ENCODE measurements at regions not wholly inside any gene's neighbourhood (a gene's known extent, or its start where the extent isn't known, plus 50 kb on each side); places are given as distances from the start of the nearest gene placed in this dataset.

DNA sequence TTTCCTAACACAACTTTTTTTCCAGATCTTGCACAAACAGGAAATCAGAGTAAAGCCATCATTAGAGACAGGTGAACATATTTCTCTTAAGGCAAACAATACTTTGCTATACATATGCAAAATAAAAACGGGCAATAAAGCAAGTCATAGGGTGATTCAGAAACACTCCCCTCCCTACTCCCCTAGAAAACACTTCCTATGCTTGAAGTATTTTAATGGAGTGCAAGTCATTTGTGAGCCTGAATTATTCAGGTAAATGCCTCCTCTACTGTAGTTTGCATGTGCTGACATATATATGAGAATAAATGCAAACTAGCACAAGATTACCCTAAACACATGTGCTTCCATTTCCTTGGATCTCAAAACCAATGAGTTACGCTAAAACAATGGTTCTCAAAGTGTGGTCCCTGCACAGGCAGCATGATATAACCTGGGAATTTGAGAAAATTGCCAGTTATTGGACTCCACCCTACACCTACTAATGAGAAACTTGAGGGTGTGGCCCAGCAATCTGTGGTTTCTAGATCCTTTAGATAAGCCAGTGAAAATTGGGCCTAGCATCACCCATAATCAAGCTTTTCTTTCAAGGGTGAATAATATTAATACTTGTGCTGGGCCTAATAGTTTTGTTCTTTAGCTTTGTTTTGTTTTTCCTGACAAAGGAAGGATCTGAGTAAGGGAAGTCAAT lies 159.7 kb upstream of the BMP4 start:
- DNase-seq (ENCODE audit: low spot score): no peak
- Histone ChIP-seq H3K4me1 (no peaks in the 10 kb centered on the region), H3K27me3 (no peaks in the 10 kb centered on the region), H3K4me3 (no peak overlapping the region), H3K9me3 (no peaks in the 10 kb centered on the region), H3K27ac (no peak overlapping the region), H3K36me3 (no peaks in the 10 kb centered on the region)
- TF ChIP-seq, protein P1, sequence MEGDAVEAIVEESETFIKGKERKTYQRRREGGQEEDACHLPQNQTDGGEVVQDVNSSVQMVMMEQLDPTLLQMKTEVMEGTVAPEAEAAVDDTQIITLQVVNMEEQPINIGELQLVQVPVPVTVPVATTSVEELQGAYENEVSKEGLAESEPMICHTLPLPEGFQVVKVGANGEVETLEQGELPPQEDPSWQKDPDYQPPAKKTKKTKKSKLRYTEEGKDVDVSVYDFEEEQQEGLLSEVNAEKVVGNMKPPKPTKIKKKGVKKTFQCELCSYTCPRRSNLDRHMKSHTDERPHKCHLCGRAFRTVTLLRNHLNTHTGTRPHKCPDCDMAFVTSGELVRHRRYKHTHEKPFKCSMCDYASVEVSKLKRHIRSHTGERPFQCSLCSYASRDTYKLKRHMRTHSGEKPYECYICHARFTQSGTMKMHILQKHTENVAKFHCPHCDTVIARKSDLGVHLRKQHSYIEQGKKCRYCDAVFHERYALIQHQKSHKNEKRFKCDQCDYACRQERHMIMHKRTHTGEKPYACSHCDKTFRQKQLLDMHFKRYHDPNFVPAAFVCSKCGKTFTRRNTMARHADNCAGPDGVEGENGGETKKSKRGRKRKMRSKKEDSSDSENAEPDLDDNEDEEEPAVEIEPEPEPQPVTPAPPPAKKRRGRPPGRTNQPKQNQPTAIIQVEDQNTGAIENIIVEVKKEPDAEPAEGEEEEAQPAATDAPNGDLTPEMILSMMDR (IDR thresholded peaks at IDR 0.05): no peak

DNA sequence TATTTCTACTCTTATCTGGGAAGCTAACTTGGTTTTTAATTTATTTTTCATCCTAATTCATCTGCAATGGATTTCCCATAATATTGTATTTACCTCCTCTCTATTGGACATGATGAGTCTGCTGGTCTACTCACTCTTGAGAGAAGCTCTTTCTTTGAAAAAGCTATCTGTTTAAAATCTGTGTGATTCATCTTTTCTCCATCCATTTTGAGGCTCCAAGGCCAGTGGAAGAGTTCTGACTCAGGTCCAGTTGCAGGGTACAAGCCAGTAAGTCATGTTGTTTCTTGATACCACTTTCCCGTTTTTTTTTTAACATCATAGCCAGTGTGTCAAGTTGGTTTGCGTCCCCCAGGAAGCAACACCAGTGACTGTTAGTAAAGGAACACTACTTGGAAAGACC lies 160.3 kb upstream of the BMP4 start:
- no peak overlapping the region for H3K4me3 ChIP-seq
- DNase-seq (ENCODE audit: low spot score): no peak
- no peaks in the 10 kb centered on the region for H3K36me3 ChIP-seq
- no peaks in the 10 kb centered on the region for H3K4me1 ChIP-seq
- H3K27ac ChIP-seq: no peak overlapping the region
- no peaks in the 10 kb centered on the region for H3K9me3 ChIP-seq
- no peaks in the 10 kb centered on the region for H3K27me3 ChIP-seq
- TF ChIP-seq, protein P1 (IDR thresholded peaks at IDR 0.05): no peak

DNA sequence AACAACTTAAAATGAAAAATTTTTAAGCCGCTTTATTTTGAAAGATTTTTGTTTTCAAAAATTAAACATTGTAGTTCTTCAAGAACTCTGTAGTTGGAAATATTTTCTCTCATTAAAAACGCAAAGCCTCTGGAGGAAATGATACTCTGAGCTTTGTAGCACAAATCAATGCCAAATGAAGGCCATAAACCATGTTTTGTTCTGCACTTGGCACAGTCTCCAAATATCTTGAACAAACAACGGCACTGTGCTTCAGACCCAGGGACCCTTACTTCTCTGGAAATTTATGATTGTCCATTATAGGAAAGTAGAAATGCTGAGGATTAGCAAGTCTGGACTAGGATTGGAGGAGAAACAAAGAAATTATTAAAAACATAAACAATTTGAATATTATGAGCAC lies 160.8 kb upstream of the BMP4 start:
- Histone ChIP-seq H3K27ac (no peak overlapping the region), H3K27me3 (no peaks in the 10 kb centered on the region), H3K4me1 (no peaks in the 10 kb centered on the region), H3K4me3 (no peak overlapping the region), H3K9me3 (no peaks in the 10 kb centered on the region), H3K36me3 (no peaks in the 10 kb centered on the region)
- TF ChIP-seq, protein P1 (IDR thresholded peaks at IDR 0.05): no peak
- no peak for DNase-seq (ENCODE audit: low spot score)

DNA sequence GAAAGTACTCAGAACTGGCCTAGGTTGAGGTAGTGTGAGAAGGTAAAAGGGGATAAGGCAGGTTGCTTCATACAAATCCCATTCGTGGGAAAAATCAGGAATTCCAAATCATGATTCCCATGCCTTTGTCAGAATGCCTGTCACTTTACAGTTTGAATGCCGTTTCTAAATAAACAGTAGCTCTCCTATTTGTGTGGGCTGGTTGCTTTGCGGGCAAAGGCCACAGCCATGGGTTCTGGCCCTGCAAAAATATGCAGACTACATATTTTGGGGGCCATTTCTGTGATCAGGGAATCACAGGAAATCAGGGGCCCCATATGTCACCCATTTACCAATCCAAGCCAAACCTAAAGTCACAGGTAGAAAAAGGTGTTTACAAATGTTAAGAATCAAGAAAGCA lies 161.3 kb upstream of the BMP4 start:
- H3K4me1 ChIP-seq: no peaks in the 10 kb centered on the region
- TF ChIP-seq, protein P1 (IDR thresholded peaks at IDR 0.05): no peak
- no peaks in the 10 kb centered on the region for H3K36me3 ChIP-seq
- no peak for DNase-seq (ENCODE audit: low spot score)
- no peak overlapping the region for H3K4me3 ChIP-seq
- H3K27ac ChIP-seq: no peak overlapping the region
- H3K9me3 ChIP-seq: no peaks in the 10 kb centered on the region
- H3K27me3 ChIP-seq: no peaks in the 10 kb centered on the region

DNA sequence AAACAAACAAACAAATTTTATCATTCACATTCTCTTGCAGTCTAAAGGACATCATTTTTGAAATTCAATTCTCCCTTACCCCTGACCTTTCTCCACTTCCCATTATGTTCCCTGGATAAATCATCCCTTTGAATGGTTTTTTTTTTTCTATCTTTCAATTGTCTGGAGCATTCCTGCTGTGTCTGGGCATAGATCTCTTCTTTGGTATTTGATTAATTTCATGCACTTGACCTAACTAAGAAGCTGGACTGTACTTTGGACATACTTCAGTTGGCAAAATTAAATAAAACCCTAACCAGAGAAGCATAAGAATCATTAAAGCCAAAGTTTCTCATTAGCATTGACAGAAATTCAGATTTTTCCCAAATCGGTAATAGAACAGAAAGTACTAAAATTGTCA lies 163.6 kb upstream of the BMP4 start:
- Histone ChIP-seq H3K4me3 (no peak overlapping the region), H3K9me3 (no peaks in the 10 kb centered on the region), H3K27ac (no peak overlapping the region), H3K4me1 (no peaks in the 10 kb centered on the region), H3K36me3 (no peaks in the 10 kb centered on the region), H3K27me3 (no peaks in the 10 kb centered on the region)
- DNase-seq (ENCODE audit: low spot score): no peak
- TF ChIP-seq, protein P1 (IDR thresholded peaks at IDR 0.05): no peak

DNA sequence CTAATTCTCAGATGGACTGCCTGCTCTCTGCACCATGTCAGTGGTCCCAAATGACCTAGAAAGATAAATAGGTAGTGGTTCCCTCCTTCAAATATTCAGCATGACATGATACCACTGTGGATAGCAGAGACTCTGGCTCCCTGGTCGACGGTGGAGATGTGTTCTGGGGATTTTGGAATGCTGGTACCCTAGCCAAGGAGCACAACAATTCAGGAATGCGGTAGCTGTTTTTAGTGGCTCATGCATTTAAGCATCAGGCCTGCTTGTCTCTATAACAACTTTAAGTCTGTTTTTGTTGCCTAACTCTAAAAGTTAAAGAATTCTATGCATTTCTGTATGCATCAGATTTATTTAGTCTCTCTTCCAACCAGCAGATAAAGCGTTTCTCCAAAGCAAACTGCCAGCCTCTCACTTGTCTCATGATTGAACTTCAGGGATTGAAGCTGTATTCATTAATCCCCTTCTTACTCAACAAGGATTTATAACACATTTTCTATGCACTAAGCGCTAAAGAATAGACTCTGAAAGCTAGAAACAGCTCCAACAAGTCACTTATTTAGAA lies 164.9 kb upstream of the BMP4 start:
- no peak overlapping the region for H3K4me3 ChIP-seq
- DNase-seq (ENCODE audit: low spot score): no peak
- TF ChIP-seq, protein P1 (IDR thresholded peaks at IDR 0.05): no peak
- H3K9me3 ChIP-seq: no peaks in the 10 kb centered on the region
- H3K4me1 ChIP-seq: no peaks in the 10 kb centered on the region
- H3K27me3 ChIP-seq: no peaks in the 10 kb centered on the region
- H3K36me3 ChIP-seq: no peaks in the 10 kb centered on the region
- H3K27ac ChIP-seq: no peak overlapping the region

Data from right atrium auricular region (tissue), 2 donors.